Mesenteric fat pad (tissue), 1 donor: ENCODE measurements at regions not wholly inside any gene's neighbourhood (a gene's known extent, or its start where the extent isn't known, plus 50 kb on each side); places are given as distances from the start of the nearest gene placed in this dataset.

ENCODE experiments used
- DNase-seq: peaks from one replicate; pipeline ENCODE4 v3.0.0-alpha.2; 2020; ENCODE audit warnings: low spot score
- donor health status: DM: yes; HTN: yes; CAD: no.

- DNase-seq, result no peak
These were observed 227.2 kb downstream of the FOXO1 start for GRCh38 chr13:40438999-40439797.

- DNase-seq, result no peak
These were observed 226.5 kb downstream of the FOXO1 start for GRCh38 chr13:40439928-40440327.

- no peak for DNase-seq
These were observed 225.2 kb downstream of the FOXO1 start for GRCh38 chr13:40440990-40441820.

GRCh38 chr13:40442231-40442630, 224.2 kb downstream of the FOXO1 start:
- no peak for DNase-seq

- DNase-seq, result no peak
These were observed 223.6 kb downstream of the FOXO1 start for GRCh38 chr13:40442826-40443225.

- no peak for DNase-seq
These were observed 222.2 kb downstream of the FOXO1 start for GRCh38 chr13:40444241-40444640.

GRCh38 chr13:40445557-40445990, 220.9 kb downstream of the FOXO1 start:
- no peak for DNase-seq

- DNase-seq, result no peak
These were observed 220.1 kb downstream of the FOXO1 start for GRCh38 chr13:40446365-40446764.

- no peak for DNase-seq
These were observed 218.6 kb downstream of the FOXO1 start for GRCh38 chr13:40447857-40448256.

- DNase-seq, result no peak
These were observed 214.3 kb downstream of the FOXO1 start for GRCh38 chr13:40452038-40452666.

- DNase-seq, result no peak
These were observed 213.6 kb downstream of the FOXO1 start for GRCh38 chr13:40452741-40453334.

- DNase-seq, result no peak
These were observed 213.0 kb downstream of the FOXO1 start for GRCh38 chr13:40453351-40454021.

GRCh38 chr13:40456397-40456953, 210.0 kb downstream of the FOXO1 start:
- no peak for DNase-seq

- DNase-seq, result no peak
These were observed 209.4 kb downstream of the FOXO1 start for GRCh38 chr13:40456979-40457553.

- no peak for DNase-seq
These were observed 208.3 kb downstream of the FOXO1 start for GRCh38 chr13:40457929-40458719.

- DNase-seq, result peak; percentile 62
These were observed 207.8 kb downstream of the FOXO1 start for GRCh38 chr13:40458720-40458990.

GRCh38 chr13:40460116-40460515, 206.3 kb downstream of the FOXO1 start:
- peak; percentile 18 for DNase-seq

GRCh38 chr13:40464337-40465014, 202.0 kb downstream of the FOXO1 start:
- DNase-seq, result peak; percentile 47

- DNase-seq, result peak; percentile 57
These were observed 201.4 kb downstream of the FOXO1 start for GRCh38 chr13:40465015-40465390.
